ENCODE measurements at regions not wholly inside any gene's neighbourhood (a gene's known extent, or its start where the extent isn't known, plus 50 kb on each side); places are given as distances from the start of the nearest gene placed in this dataset.
A peak's percentile ranks its signal among the peaks of the same experiment; 100 is the strongest.

GRCh38 chr2:16291226-16291625 is 350.9 kb downstream of the MYCN start:
- no peak for DNase-seq

- DNase-seq = no peak
Measured at GRCh38 chr2:16290311-16291020, 350.1 kb downstream of the MYCN start.

GRCh38 chr2:16288371-16289112 is 348.2 kb downstream of the MYCN start:
- DNase-seq = no peak

- no peak for DNase-seq
Measured at GRCh38 chr2:16287831-16288230, 347.5 kb downstream of the MYCN start.

GRCh38 chr2:16287281-16287680 is 346.9 kb downstream of the MYCN start:
- DNase-seq = no peak

GRCh38 chr2:16285813-16286510 is 345.6 kb downstream of the MYCN start:
- no peak for DNase-seq

- no peak for DNase-seq
Measured at GRCh38 chr2:16284941-16285625, 344.7 kb downstream of the MYCN start.

- DNase-seq = no peak
Measured at GRCh38 chr2:16283071-16283850, 342.9 kb downstream of the MYCN start.

GRCh38 chr2:16282511-16282910 is 342.2 kb downstream of the MYCN start:
- DNase-seq = no peak

GRCh38 chr2:16281451-16282335 is 341.3 kb downstream of the MYCN start:
- peak; percentile 86 for DNase-seq

- no peak for DNase-seq
Measured at GRCh38 chr2:16280081-16280480, 339.7 kb downstream of the MYCN start.

GRCh38 chr2:16279641-16280040 is 339.3 kb downstream of the MYCN start:
- no peak for DNase-seq

- DNase-seq = no peak
Measured at GRCh38 chr2:16279201-16279570, 338.8 kb downstream of the MYCN start.

- no peak for DNase-seq
Measured at GRCh38 chr2:16278421-16279200, 338.3 kb downstream of the MYCN start.

GRCh38 chr2:16277117-16277516 is 336.8 kb downstream of the MYCN start:
- DNase-seq = no peak

- DNase-seq = no peak
Measured at GRCh38 chr2:16275661-16276060, 335.3 kb downstream of the MYCN start.

- DNase-seq = no peak
Measured at GRCh38 chr2:16275131-16275530, 334.8 kb downstream of the MYCN start.

GRCh38 chr2:16273111-16273510 is 332.8 kb downstream of the MYCN start:
- DNase-seq = no peak

GRCh38 chr2:16272038-16272788 is 331.9 kb downstream of the MYCN start:
- no peak for DNase-seq

Data from retina (tissue), 1 donor.